GM12891 (cell line): ENCODE measurements at regions not wholly inside any gene's neighbourhood (a gene's known extent, or its start where the extent isn't known, plus 50 kb on each side); places are given as distances from the start of the nearest gene placed in this dataset.

Source experiments
- PAX5 ChIP-seq: IDR thresholded peaks from 2 replicates; pipeline ENCODE4 v1.6.1; 2011; ENCODE audit warnings: low read length, moderate library complexity, mild to moderate bottlenecking; ENCODE audit not compliant: insufficient read depth, severe bottlenecking
- POLR2A ChIP-seq: IDR thresholded peaks from 2 replicates; pipeline ENCODE4 v1.6.1; 2011; ENCODE audit warnings: low read depth, low read length, control low read depth

DNA sequence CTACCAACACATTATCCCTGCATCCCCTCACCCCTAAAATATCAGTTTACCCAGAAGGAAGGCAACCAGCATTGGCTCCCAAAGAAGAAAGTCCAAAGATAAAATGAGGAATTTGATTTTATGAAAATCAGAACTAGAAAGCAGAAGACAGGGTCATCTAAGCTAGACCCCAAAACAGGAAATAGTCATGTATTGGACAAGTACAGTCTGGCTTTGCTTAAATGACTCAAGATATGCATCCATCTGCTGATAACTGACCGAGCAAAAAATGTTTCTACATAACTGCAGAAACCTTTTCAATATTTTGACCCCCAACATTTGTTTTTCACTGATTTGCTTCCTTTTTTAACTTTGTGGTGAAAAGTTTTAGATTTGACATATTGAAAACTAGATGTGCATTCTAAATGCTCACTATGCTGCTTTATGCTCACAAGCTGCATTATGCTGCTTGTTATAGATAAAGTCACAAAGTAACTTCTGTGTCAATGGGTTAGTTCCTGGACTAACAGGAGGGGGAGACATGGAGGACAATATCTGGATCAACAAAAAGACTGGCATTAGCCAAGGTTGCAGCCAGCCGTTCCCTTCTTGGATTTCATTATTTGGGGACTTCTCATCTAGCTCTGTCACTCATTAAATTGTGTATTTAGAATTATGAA, 227.0 kb downstream of the INHBA start:
- TF ChIP-seq POLR2A (no peak), PAX5 (no peak)
